H1 (cell line): ENCODE measurements at regions not wholly inside any gene's neighbourhood (a gene's known extent, or its start where the extent isn't known, plus 50 kb on each side); places are given as distances from the start of the nearest gene placed in this dataset.

Experiments used
- CHD1 ChIP-seq: IDR thresholded peaks from 2 replicates; pipeline ENCODE4 v1.6.1; 2012; ENCODE audit warnings: low read depth, low read length, improper control_type of control experiment
- CHD7 ChIP-seq: fragments of 300-600 bp; sonication (generic); IDR thresholded peaks from 2 replicates; pipeline ENCODE4 v1.7.1; 2012; ENCODE audit warnings: low read length, moderate library complexity, mild to moderate bottlenecking, inconsistent platforms; ENCODE audit not compliant: insufficient replicate concordance
- FOSL1 ChIP-seq: IDR thresholded peaks from 2 replicates; pipeline ENCODE4 v1.6.1; 2011; ENCODE audit warnings: mild to moderate bottlenecking, low read depth, low read length, moderate library complexity; ENCODE audit not compliant: insufficient read depth
- GTF2F1 ChIP-seq: IDR thresholded peaks from 2 replicates; pipeline ENCODE4 v1.6.1; 2012; ENCODE audit warnings: low read depth, low read length, improper control_type of control experiment, borderline replicate concordance
- HDAC6 ChIP-seq: IDR thresholded peaks from one replicate; pipeline ENCODE4 v1.7.1; 2012; ENCODE audit warnings: low read depth, mild to moderate bottlenecking, inconsistent platforms, low read length, moderate library complexity
- KDM5A ChIP-seq: fragments of 200-600 bp; IDR thresholded peaks from 2 replicates; pipeline ENCODE4 v1.7.1; 2012; ENCODE audit warnings: mild to moderate bottlenecking, low read length, inconsistent platforms, mixed read lengths
- MAX ChIP-seq: IDR thresholded peaks from 2 replicates; pipeline ENCODE4 v1.6.1; 2012; ENCODE audit warnings: inconsistent platforms
- NRF1 ChIP-seq: IDR thresholded peaks from 2 replicates; pipeline ENCODE4 v1.6.1; 2011; ENCODE audit warnings: mild to moderate bottlenecking, low read depth, low read length, improper control_type of control experiment
- RAD21 ChIP-seq, 2 experiments: IDR thresholded peaks in 1 of 2; conservative IDR thresholded peaks in 1 of 2; 2 replicates each; pipeline ENCODE4 v1.6.1; 2011; ENCODE audit warnings: low read depth in 2 of 2, low read length in 2 of 2, improper control_type of control experiment in 1 of 2, inconsistent platforms in 1 of 2, mild to moderate bottlenecking in 1 of 2, moderate library complexity in 1 of 2
- SIRT6 ChIP-seq: IDR thresholded peaks from one replicate; pipeline ENCODE4 v1.7.1; 2012; ENCODE audit warnings: low read length, inconsistent platforms
- TAF1 ChIP-seq: IDR thresholded peaks from 2 replicates; pipeline ENCODE4 v1.6.1; 2011; ENCODE audit warnings: mild to moderate bottlenecking, low read depth, low read length
- TEAD4 ChIP-seq: IDR thresholded peaks from 2 replicates; pipeline ENCODE4 v1.6.1; 2012; ENCODE audit warnings: low read depth, low read length, inconsistent platforms, mixed read lengths

GRCh38 chr6:113776998-113777397 is 80.1 kb upstream of the MARCKS start (continued):
- TF ChIP-seq TEAD4 (peak; percentile 99), NRF1 (no peak), FOSL1 (no peak), RAD21 (IDR thresholded peaks at IDR 0.05 in 1 of 2, conservative IDR thresholded peaks at IDR 0.05 in 1 of 2; ENCODE audit: low read depth in 2 of 2, low read length in 2 of 2) (no peak), GTF2F1 (no peak), CHD7 (peak; percentile 95), SIRT6 (no peak), MAX (no peak), TAF1 (no peak), KDM5A (no peak), CHD1 (no peak), HDAC6 (no peak)
